ENCODE measurements at regions not wholly inside any gene's neighbourhood (a gene's known extent, or its start where the extent isn't known, plus 50 kb on each side); places are given as distances from the start of the nearest gene placed in this dataset.

- TF ChIP-seq SMC3 (conservative IDR thresholded peaks at IDR 0.05; ENCODE audit: poor library complexity) (no peak), REST (IDR thresholded peaks at IDR 0.05; ENCODE audit: borderline replicate concordance) (no peak), TAF1 (IDR thresholded peaks at IDR 0.05; ENCODE audit: low read depth) (no peak), EZH2 (IDR thresholded peaks at IDR 0.05; ENCODE audit: borderline replicate concordance, insufficient read depth, low read length, poor library complexity, severe bottlenecking) (no peak), EP300 (conservative IDR thresholded peaks at IDR 0.05; ENCODE audit: poor library complexity, severe bottlenecking) (no peak)
- TF ChIP-seq, protein P1, sequence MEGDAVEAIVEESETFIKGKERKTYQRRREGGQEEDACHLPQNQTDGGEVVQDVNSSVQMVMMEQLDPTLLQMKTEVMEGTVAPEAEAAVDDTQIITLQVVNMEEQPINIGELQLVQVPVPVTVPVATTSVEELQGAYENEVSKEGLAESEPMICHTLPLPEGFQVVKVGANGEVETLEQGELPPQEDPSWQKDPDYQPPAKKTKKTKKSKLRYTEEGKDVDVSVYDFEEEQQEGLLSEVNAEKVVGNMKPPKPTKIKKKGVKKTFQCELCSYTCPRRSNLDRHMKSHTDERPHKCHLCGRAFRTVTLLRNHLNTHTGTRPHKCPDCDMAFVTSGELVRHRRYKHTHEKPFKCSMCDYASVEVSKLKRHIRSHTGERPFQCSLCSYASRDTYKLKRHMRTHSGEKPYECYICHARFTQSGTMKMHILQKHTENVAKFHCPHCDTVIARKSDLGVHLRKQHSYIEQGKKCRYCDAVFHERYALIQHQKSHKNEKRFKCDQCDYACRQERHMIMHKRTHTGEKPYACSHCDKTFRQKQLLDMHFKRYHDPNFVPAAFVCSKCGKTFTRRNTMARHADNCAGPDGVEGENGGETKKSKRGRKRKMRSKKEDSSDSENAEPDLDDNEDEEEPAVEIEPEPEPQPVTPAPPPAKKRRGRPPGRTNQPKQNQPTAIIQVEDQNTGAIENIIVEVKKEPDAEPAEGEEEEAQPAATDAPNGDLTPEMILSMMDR (IDR thresholded peaks at IDR 0.05; ENCODE audit: poor library complexity, severe bottlenecking): no peak
These were observed 114.4 kb downstream of the AHR start for GRCh38 chr7:17412883-17413282.
